HL-60 (cell line): ENCODE measurements at regions not wholly inside any gene's neighbourhood (a gene's known extent, or its start where the extent isn't known, plus 50 kb on each side); places are given as distances from the start of the nearest gene placed in this dataset.

Experiments
- DNase-seq, 2 experiments: peaks; one replicate each; pipeline ENCODE4 v3.0.0-alpha.2; 2010 to 2020; ENCODE audit warnings: low read depth in 1 of 2, low spot score in 1 of 2
- H3K27ac ChIP-seq: fragments of 250-450 bp; sonication (Bioruptor Pico); replicated peaks from 2 replicates; pipeline ENCODE4 v1.5.1; 2020; ENCODE audit warnings: mild to moderate bottlenecking, moderate library complexity
- H3K27me3 ChIP-seq: fragments of 250-450 bp; sonication (Bioruptor Pico); 2 replicates; pipeline ENCODE4 v1.5.1; 2021; ENCODE audit warnings: mild to moderate bottlenecking, moderate library complexity; ENCODE audit not compliant: insufficient read depth, poor library complexity, severe bottlenecking
- H3K4me3 ChIP-seq: replicated peaks from 2 replicates; pipeline ENCODE4 v1.5.1; 2011; ENCODE audit warnings: mild to moderate bottlenecking, control low read depth, low read length; ENCODE audit not compliant: insufficient read depth
- CTCF ChIP-seq: IDR thresholded peaks from one replicate; pipeline ENCODE4 v1.5.1; 2011; ENCODE audit warnings: low read length, control low read depth, inconsistent platforms; ENCODE audit not compliant: insufficient read depth
- GABPA ChIP-seq: IDR thresholded peaks from 2 replicates; pipeline ENCODE4 v1.6.1; 2012; ENCODE audit warnings: low read depth
- POLR2AphosphoS5 ChIP-seq: IDR thresholded peaks from 2 replicates; pipeline ENCODE4 v1.6.1; 2012; ENCODE audit warnings: low read depth
- REST ChIP-seq: IDR thresholded peaks from 2 replicates; pipeline ENCODE4 v1.6.1; 2012; ENCODE audit warnings: low read depth; ENCODE audit not compliant: insufficient replicate concordance
- SPI1 ChIP-seq: IDR thresholded peaks from 2 replicates; pipeline ENCODE4 v1.6.1; 2012; ENCODE audit warnings: low read depth, mild to moderate bottlenecking, borderline replicate concordance

DNA sequence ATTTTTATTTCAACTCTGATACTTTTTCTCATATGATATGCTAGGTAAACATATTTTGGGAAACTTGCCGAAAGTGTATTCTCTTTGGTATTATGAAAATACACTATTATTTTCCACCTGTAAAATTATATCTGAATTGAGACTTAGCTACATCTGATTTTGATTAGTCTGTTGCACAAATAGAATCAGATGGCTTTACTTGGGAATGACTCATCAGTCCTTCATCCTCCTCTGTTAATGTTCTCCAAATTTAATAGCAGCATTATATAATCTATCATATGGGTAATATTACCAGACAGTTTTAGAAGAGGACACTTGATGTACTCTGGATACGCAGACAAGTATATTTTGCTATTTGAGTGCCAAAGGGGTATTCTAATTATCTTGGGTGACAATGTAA, 245.3 kb downstream of the CTH start:
- TF ChIP-seq POLR2AphosphoS5 = no peak
- no peak for TF ChIP-seq GABPA
- TF ChIP-seq REST = no peak
- no peak for TF ChIP-seq CTCF
- TF ChIP-seq SPI1 = no peak
- H3K27ac ChIP-seq = no peak overlapping the region
- H3K27me3 ChIP-seq = no peaks in the 10 kb centered on the region
- no peak overlapping the region for H3K4me3 ChIP-seq
- DNase-seq = no peak

GRCh38 chr1:70659891-70660290, 248.8 kb downstream of the CTH start:
- no peak for TF ChIP-seq GABPA
- no peak for TF ChIP-seq CTCF
- no peak for TF ChIP-seq REST
- TF ChIP-seq SPI1 = no peak
- TF ChIP-seq POLR2AphosphoS5 = no peak
- no peak overlapping the region for H3K4me3 ChIP-seq
- no peaks in the 10 kb centered on the region for H3K27me3 ChIP-seq
- H3K27ac ChIP-seq = no peak overlapping the region
- DNase-seq = no peak

DNA sequence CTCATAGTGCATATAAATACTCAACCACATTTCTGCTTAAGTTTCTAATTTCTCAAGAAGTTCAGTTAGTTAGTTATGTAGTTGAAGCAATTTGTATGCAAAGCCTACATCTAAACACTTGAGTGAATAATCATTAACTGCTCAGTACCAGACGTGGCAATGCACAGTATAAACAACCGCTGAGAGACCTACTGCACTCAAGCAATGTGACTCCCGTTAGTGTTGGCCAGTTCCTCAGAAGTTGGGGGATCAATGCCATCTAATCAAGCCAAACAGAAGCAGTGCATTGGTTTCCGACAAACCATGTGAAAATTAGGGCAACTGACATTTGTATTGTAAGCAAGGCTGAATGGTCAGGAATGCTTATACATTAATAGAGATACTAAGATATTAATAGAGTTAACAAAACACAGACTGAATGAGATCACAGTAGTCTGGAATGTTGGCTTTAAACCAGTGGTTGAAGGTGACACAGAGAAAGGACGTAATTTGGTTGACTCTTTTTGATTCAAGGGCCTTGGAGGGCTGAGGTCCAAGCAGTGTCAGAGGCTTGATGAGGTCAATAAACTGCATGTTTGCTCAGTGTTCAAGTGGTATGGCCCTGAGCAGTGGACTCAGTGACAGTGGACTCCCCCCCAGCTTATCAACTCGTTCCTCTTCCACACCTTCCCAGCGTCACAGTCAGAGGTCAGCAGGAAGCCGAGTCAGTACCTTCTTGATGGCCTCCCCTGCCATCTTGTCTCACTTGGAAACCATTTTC, 255.5 kb downstream of the CTH start:
- no peak for TF ChIP-seq POLR2AphosphoS5
- TF ChIP-seq REST = no peak
- no peak for TF ChIP-seq GABPA
- no peak for TF ChIP-seq SPI1
- TF ChIP-seq CTCF = no peak
- Histone ChIP-seq H3K27me3 (peaks cover 2% of the 10 kb centered on the region), H3K4me3 (no peak overlapping the region), H3K27ac (no peak overlapping the region)
- DNase-seq = no peak
